Caki2 (cell line): ENCODE measurements at regions not wholly inside any gene's neighbourhood (a gene's known extent, or its start where the extent isn't known, plus 50 kb on each side); places are given as distances from the start of the nearest gene placed in this dataset.
"Not testable (repeated sequence)": the region's sequence is repeated elsewhere in the genome, so short reads cannot be mapped to it uniquely, and the experiment has no call there.

Experiments used
- DNase-seq: peaks from one replicate; pipeline ENCODE4 v3.0.0-alpha.2; 2015; ENCODE audit warnings: low read depth
- in situ Hi-C: cut with HindIII; loops from 2 replicates; pipeline ENCODE4 v1.10.0; 2016; ENCODE audit warnings: low sequenced_read_pairs, low pct_unique_long_range_greater_than_20kb, mixed read lengths

GRCh38 chr16:72729552-72729951 lies 318.4 kb downstream of the ZFHX3 start:
- in situ Hi-C loops, DNase-seq: not testable (repeated sequence)

- in situ Hi-C loops, result no loop called here
- DNase-seq, result no peak
These were observed 319.4 kb downstream of the ZFHX3 start for GRCh38 chr16:72728516-72728915.

GRCh38 chr16:72727565-72727964 lies 320.4 kb downstream of the ZFHX3 start:
- DNase-seq, result no peak
- in situ Hi-C loops, result no loop called here

GRCh38 chr16:72725643-72726042 lies 322.3 kb downstream of the ZFHX3 start:
- in situ Hi-C loops, result no loop called here
- DNase-seq, result no peak

GRCh38 chr16:72723781-72724180 lies 324.1 kb downstream of the ZFHX3 start:
- in situ Hi-C loops, result no loop called here
- no peak for DNase-seq

- no peak for DNase-seq
- in situ Hi-C loops, result no loop called here
These were observed 325.4 kb downstream of the ZFHX3 start for GRCh38 chr16:72722552-72722951.

GRCh38 chr16:72721981-72722380 lies 325.9 kb downstream of the ZFHX3 start:
- no peak for DNase-seq
- in situ Hi-C loops, result no loop called here

- no peak for DNase-seq
- in situ Hi-C loops, result no loop called here
These were observed 332.7 kb downstream of the ZFHX3 start for GRCh38 chr16:72715267-72715666.

- in situ Hi-C loops, result no loop called here
- no peak for DNase-seq
These were observed 336.1 kb downstream of the ZFHX3 start for GRCh38 chr16:72711823-72712222.

GRCh38 chr16:72705801-72706200 lies 342.1 kb downstream of the ZFHX3 start:
- DNase-seq, result no peak
- in situ Hi-C loops, result no loop called here

- in situ Hi-C loops, result no loop called here
- DNase-seq, result no peak
These were observed 343.1 kb downstream of the ZFHX3 start for GRCh38 chr16:72704746-72705372.

- no peak for DNase-seq
- in situ Hi-C loops, result no loop called here
These were observed 358.1 kb downstream of the ZFHX3 start for GRCh38 chr16:72689851-72690250.

GRCh38 chr16:72680732-72681131 lies 367.2 kb downstream of the ZFHX3 start:
- in situ Hi-C loops, result no loop called here
- DNase-seq, result no peak

- no peak for DNase-seq
- in situ Hi-C loops, result no loop called here
These were observed 368.1 kb downstream of the ZFHX3 start for GRCh38 chr16:72679856-72680255.

- in situ Hi-C loops, result no loop called here
- no peak for DNase-seq
These were observed 370.1 kb downstream of the ZFHX3 start for GRCh38 chr16:72677662-72678447.

- in situ Hi-C loops, result no loop called here
- peak; percentile 17 for DNase-seq
These were observed 374.8 kb downstream of the ZFHX3 start for GRCh38 chr16:72673118-72673517.

- no peak for DNase-seq
- in situ Hi-C loops, result no loop called here
These were observed 381.7 kb downstream of the ZFHX3 start for GRCh38 chr16:72666267-72666666.

- in situ Hi-C loops, result no loop called here
- DNase-seq, result no peak
These were observed 382.2 kb downstream of the ZFHX3 start for GRCh38 chr16:72665701-72666100.

GRCh38 chr16:72664509-72665408 lies 383.2 kb downstream of the ZFHX3 start:
- in situ Hi-C loops, result no loop called here
- peak; percentile 95 for DNase-seq
